Small intestine (tissue), 7 donors: ENCODE measurements at regions not wholly inside any gene's neighbourhood (a gene's known extent, or its start where the extent isn't known, plus 50 kb on each side); places are given as distances from the start of the nearest gene placed in this dataset.

Source experiments
- DNase-seq, 2 donors: peaks; one replicate each; pipeline versions ENCODE4 v3.0.0 to v3.0.0-alpha.2; 2013
- FAIRE-seq: peaks from 2 replicates; lab custom pipeline; 2012; peaks lifted over from hg19 to GRCh38; lab: Jason Lieb, UNC
- H3K27ac ChIP-seq, 3 donors: one replicate each; pipeline ENCODE4 v1.5.1; 2013; ENCODE audit warnings: low read length in 2 of 3, mild to moderate bottlenecking in 2 of 3, control low read depth in 1 of 3, inconsistent platforms in 1 of 3, low read depth in 1 of 3, moderate library complexity in 1 of 3
- H3K27me3 ChIP-seq, 3 donors: one replicate each; pipeline ENCODE4 v1.6.1; 2013; ENCODE audit warnings: low read length in 3 of 3, inconsistent platforms in 1 of 3; ENCODE audit not compliant: control insufficient read depth in 3 of 3, insufficient read depth in 3 of 3
- H3K36me3 ChIP-seq, 3 donors: one replicate each; pipeline ENCODE4 v1.6.1; 2013; ENCODE audit warnings: low read length in 3 of 3, inconsistent platforms in 1 of 3, low read depth in 1 of 3, mild to moderate bottlenecking in 1 of 3, moderate library complexity in 1 of 3; ENCODE audit not compliant: control insufficient read depth in 3 of 3, insufficient read depth in 2 of 3
- H3K4me1 ChIP-seq, 3 donors: one replicate each; pipeline ENCODE4 v1.6.1; 2013; ENCODE audit warnings: low read length in 2 of 3, inconsistent platforms in 1 of 3, low read depth in 1 of 3, mild to moderate bottlenecking in 1 of 3, moderate library complexity in 1 of 3; ENCODE audit not compliant: control insufficient read depth in 3 of 3, insufficient read depth in 2 of 3
- H3K4me3 ChIP-seq, 3 donors: one replicate each; pipeline ENCODE4 v1.5.1; 2013; ENCODE audit warnings: low read length in 3 of 3, control low read depth in 1 of 3, inconsistent platforms in 1 of 3, low read depth in 1 of 3, mild to moderate bottlenecking in 1 of 3, moderate library complexity in 1 of 3
- H3K9me3 ChIP-seq, 2 donors: one replicate each; pipeline ENCODE4 v1.6.1; 2013; ENCODE audit warnings: low read depth in 1 of 2, low read length in 1 of 2; ENCODE audit not compliant: control insufficient read depth in 2 of 2, insufficient read depth in 1 of 2
- WGBS, 3 donors: extraction: QIAGEN DNeasy Blood & Tissue Kit; methylation state at CpG; one replicate each; pipeline ENCODE4 v1.1.7; 2013; 5-methylcytosine and 5-hydroxymethylcytosine counted together
- donor health status: healthy with polysubstance abuse.
- donor health status: control.
- donor health status: control.
- donor health status: Bipolar disorder and iron deficiency.
- donor health status: healthy.

- Histone ChIP-seq H3K27ac (no peak overlapping the region), H3K36me3 (no peaks in the 10 kb centered on the region), H3K9me3 (no peaks in the 10 kb centered on the region), H3K4me1 (no peaks in the 10 kb centered on the region), H3K27me3 (no peaks in the 10 kb centered on the region), H3K4me3 (no peak overlapping the region)
- FAIRE-seq (no peak), DNase-seq (no peak)
- WGBS, 3 donors = 68 to 72% (median 71%) methylated on average over 12 of the region's 12 CpGs
Observed at GRCh38 chr10:128499956-128500355, 373.7 kb upstream of the MKI67 start.

- FAIRE-seq = no peak
- whole genome bisulfite sequencing, 3 donors = 87 to 91% (median 88%) methylated on average over 18 of the region's 18 CpGs
Observed at GRCh38 chr10:128500642-128501041, 374.4 kb upstream of the MKI67 start.

DNA sequence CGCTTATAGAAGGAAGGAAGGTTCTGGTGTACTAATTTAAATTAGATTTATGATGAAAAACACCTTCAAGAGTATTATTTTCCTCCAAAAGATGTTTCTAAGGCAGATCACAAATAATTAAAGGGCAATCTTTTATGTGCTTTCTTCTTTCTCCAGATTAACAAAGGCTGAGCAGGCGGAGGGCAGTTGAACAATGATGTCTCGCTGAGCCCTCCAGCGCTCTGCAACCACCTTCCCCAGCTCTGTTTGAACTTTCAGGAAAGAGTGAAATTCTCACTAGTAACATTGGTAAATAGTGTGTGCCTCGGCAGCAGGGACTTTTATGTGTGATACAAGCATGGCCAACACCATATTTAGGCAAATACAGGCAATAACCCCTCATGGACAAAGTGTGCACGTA lies 379.1 kb upstream of the MKI67 start:
- no peaks in the 10 kb centered on the region for H3K9me3 ChIP-seq
- no peaks in the 10 kb centered on the region for H3K4me1 ChIP-seq
- DNase-seq (no peak), FAIRE-seq (no peak)
- WGBS, 3 donors = 71 to 75% (median 74%) methylated on average over 6 of the region's 6 CpGs
- H3K4me3 ChIP-seq = no peak overlapping the region
- no peaks in the 10 kb centered on the region for H3K36me3 ChIP-seq
- H3K27me3 ChIP-seq = peaks cover 0 to 4% (median 0%) of the 10 kb centered on the region in 3 donors
- H3K27ac ChIP-seq = no peak overlapping the region

More at GRCh38 chr10:128500642-128501041, 374.4 kb upstream of the MKI67 start:
- no peak for DNase-seq
- Histone ChIP-seq H3K4me1 (no peaks in the 10 kb centered on the region), H3K27ac (no peak overlapping the region), H3K27me3 (no peaks in the 10 kb centered on the region), H3K4me3 (no peak overlapping the region), H3K9me3 (no peaks in the 10 kb centered on the region), H3K36me3 (no peaks in the 10 kb centered on the region)

- 73 to 85% (median 81%) methylated on average over 2 of the region's 2 CpGs for WGBS, 3 donors
- H3K9me3 ChIP-seq = no peaks in the 10 kb centered on the region
- DNase-seq (no peak), FAIRE-seq (no peak)
- no peaks in the 10 kb centered on the region for H3K36me3 ChIP-seq
- H3K4me3 ChIP-seq = no peak overlapping the region
- no peaks in the 10 kb centered on the region for H3K4me1 ChIP-seq
- peaks cover 0 to 4% (median 0%) of the 10 kb centered on the region in 3 donors for H3K27me3 ChIP-seq
- no peak overlapping the region for H3K27ac ChIP-seq
Observed at GRCh38 chr10:128506423-128506822, 380.2 kb upstream of the MKI67 start.

GRCh38 chr10:128507066-128507465 lies 380.8 kb upstream of the MKI67 start:
- DNase-seq (no peak), FAIRE-seq (no peak)
- Histone ChIP-seq H3K36me3 (no peaks in the 10 kb centered on the region), H3K27me3 (peaks cover 0 to 4% (median 0%) of the 10 kb centered on the region in 3 donors), H3K4me1 (no peaks in the 10 kb centered on the region), H3K27ac (no peak overlapping the region), H3K4me3 (no peak overlapping the region), H3K9me3 (no peaks in the 10 kb centered on the region)
- 27 to 48% (median 41%) methylated on average over 2 of the region's 2 CpGs for WGBS, 3 donors

DNA sequence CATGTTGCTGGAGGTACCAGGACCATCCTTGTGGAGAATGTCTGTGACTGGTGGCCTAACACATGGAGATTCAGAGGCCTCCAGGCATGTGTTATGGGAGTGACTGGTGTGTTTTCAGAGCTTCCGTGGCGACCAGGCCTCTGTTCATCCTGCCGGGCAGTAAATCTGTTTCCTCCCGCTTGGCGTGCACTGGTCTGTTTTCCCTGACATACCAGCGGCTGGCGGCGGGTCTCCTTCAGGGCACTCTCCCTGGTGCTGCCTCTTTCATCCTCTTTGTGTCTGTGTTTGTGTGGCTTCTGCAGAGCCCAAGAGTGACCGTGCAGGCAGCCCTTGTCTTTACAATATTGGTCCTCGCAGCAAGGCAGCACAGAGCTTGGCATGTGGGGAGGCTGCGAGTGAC lies 385.1 kb upstream of the MKI67 start:
- FAIRE-seq (no peak), DNase-seq (no peak)
- Histone ChIP-seq H3K27ac (no peak overlapping the region), H3K4me3 (no peak overlapping the region), H3K36me3 (no peaks in the 10 kb centered on the region), H3K9me3 (no peaks in the 10 kb centered on the region), H3K27me3 (peaks cover 0 to 4% (median 0%) of the 10 kb centered on the region in 3 donors), H3K4me1 (no peaks in the 10 kb centered on the region)
- WGBS, 3 donors = 61 to 68% (median 65%) methylated on average over 11 of the region's 11 CpGs

DNA sequence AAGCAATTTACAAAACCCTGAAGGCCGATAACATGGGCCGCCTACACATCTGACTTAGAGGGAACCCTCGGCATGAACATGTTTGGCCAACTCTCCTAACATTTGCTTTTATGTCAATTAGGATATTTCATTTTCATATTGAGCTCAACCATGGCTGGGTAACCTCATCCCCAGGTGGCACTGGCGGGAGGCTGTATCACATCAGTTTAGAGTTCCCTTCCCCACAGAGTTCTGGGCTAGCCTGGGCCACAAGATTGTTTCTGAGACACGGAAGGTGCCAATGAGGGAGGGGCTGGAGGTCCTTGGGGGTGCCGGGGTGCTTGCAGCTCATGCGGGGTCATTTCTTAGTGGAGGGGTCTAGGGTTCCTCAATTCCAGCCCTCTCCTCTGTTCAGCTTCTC lies 386.5 kb upstream of the MKI67 start:
- Histone ChIP-seq H3K9me3 (no peaks in the 10 kb centered on the region), H3K4me1 (no peaks in the 10 kb centered on the region), H3K4me3 (no peak overlapping the region), H3K27me3 (peaks cover 0 to 4% (median 0%) of the 10 kb centered on the region in 3 donors), H3K27ac (no peak overlapping the region), H3K36me3 (no peaks in the 10 kb centered on the region)
- FAIRE-seq = no peak
- 85 to 92% (median 87%) methylated on average over 7 of the region's 7 CpGs for WGBS, 3 donors
- no peak for DNase-seq

DNA sequence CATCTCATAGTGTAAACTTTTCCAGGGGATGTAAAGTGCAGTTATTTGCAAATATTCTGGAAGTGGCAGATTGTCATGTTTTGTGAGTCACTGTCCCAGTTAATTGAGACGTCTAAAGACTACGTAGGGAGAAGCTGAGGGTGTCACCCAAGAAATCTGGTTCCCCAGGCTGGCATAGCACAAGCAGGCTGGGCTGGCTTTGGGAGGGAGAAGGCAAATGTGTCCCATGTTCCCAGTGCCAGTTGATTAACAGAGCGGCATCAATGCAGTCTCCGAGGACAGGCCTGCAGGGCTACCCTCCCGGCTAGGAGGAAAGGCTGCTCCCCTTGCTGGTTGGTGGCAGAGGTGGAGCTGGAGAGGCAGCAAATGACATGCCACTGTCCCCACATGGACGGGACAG lies 388.3 kb upstream of the MKI67 start:
- no peaks in the 10 kb centered on the region for H3K36me3 ChIP-seq
- no peaks in the 10 kb centered on the region for H3K9me3 ChIP-seq
- peaks cover 0 to under 1% (median 0%) of the 10 kb centered on the region in 3 donors for H3K27me3 ChIP-seq
- H3K27ac ChIP-seq = no peak overlapping the region
- DNase-seq (no peak), FAIRE-seq (no peak)
- WGBS, 3 donors = 71 to 80% (median 72%) methylated on average over 6 of the region's 6 CpGs
- no peaks in the 10 kb centered on the region for H3K4me1 ChIP-seq
- H3K4me3 ChIP-seq = no peak overlapping the region

DNA sequence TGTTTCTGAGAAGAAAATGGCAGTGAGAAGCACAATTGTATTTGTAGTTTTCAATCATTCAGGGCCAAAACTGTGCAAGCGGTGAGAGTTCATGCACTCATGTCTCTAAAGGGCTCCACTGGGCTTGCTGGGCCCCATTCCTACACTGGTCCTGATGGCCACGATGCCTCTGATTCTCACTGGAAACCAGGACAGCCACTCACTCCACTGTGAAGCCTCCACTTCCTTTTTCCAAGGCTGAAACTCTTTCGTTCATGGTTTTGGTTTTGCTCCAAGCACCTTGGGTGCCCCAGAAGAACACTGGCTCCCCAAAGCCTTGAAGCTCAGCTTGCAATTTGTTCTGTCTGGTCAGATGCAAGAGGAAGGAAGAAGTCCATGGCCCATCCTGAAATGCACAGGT lies 390.0 kb upstream of the MKI67 start:
- H3K4me1 ChIP-seq = no peaks in the 10 kb centered on the region
- no peak for FAIRE-seq
- no peaks in the 10 kb centered on the region for H3K36me3 ChIP-seq
- peaks cover 0 to 2% (median 0%) of the 10 kb centered on the region in 3 donors for H3K27me3 ChIP-seq
- H3K9me3 ChIP-seq = no peaks in the 10 kb centered on the region
- H3K27ac ChIP-seq = no peak overlapping the region
- H3K4me3 ChIP-seq = no peak overlapping the region
- WGBS, 3 donors = 73 to 80% (median 77%) methylated on average over 3 of the region's 3 CpGs
- DNase-seq = no peak
